ENCODE measurements at regions not wholly inside any gene's neighbourhood (a gene's known extent, or its start where the extent isn't known, plus 50 kb on each side); places are given as distances from the start of the nearest gene placed in this dataset.

- TF ChIP-seq, protein P1, sequence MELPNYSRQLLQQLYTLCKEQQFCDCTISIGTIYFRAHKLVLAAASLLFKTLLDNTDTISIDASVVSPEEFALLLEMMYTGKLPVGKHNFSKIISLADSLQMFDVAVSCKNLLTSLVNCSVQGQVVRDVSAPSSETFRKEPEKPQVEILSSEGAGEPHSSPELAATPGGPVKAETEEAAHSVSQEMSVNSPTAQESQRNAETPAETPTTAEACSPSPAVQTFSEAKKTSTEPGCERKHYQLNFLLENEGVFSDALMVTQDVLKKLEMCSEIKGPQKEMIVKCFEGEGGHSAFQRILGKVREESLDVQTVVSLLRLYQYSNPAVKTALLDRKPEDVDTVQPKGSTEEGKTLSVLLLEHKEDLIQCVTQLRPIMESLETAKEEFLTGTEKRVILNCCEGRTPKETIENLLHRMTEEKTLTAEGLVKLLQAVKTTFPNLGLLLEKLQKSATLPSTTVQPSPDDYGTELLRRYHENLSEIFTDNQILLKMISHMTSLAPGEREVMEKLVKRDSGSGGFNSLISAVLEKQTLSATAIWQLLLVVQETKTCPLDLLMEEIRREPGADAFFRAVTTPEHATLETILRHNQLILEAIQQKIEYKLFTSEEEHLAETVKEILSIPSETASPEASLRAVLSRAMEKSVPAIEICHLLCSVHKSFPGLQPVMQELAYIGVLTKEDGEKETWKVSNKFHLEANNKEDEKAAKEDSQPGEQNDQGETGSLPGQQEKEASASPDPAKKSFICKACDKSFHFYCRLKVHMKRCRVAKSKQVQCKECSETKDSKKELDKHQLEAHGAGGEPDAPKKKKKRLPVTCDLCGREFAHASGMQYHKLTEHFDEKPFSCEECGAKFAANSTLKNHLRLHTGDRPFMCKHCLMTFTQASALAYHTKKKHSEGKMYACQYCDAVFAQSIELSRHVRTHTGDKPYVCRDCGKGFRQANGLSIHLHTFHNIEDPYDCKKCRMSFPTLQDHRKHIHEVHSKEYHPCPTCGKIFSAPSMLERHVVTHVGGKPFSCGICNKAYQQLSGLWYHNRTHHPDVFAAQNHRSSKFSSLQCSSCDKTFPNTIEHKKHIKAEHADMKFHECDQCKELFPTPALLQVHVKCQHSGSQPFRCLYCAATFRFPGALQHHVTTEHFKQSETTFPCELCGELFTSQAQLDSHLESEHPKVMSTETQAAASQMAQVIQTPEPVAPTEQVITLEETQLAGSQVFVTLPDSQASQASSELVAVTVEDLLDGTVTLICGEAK (IDR thresholded peaks at IDR 0.05; ENCODE audit: borderline replicate concordance) = no peak
Measured at GRCh38 chr12:125841332-125841731, 776.1 kb downstream of the AACS start (continued).

- no peaks in the 10 kb centered on the region for H3K9me3 ChIP-seq (replicated peaks; ENCODE audit: control insufficient read depth, insufficient read depth, low read length)
- DNase-seq (ENCODE audit: low read depth, low spot score) (no peak), FAIRE-seq (no peak), ATAC-seq (no peak)
- ChIA-PET SMC1A (ENCODE audit: uncharacterized antibody, unreplicated experiment) (no interaction called here), CTCF (no interaction called here), RAD21 (ENCODE audit: unreplicated experiment) (no interaction called here), POLR2A (no interaction called here)
- in situ Hi-C loops (cut with MboI) (no loop called here), intact Hi-C loops (cut with micrococcal nuclease; ENCODE audit: unreplicated experiment) (no loop called here)
- no peak overlapping the region for H2AFZ ChIP-seq (ENCODE audit: control insufficient read depth, low read depth, low read length)
- no peak overlapping the region for H3K27ac ChIP-seq (ENCODE audit: control insufficient read depth, insufficient read depth)
- H3K79me2 ChIP-seq (ENCODE audit: control insufficient read depth, insufficient read depth, low read length) = no peaks in the 10 kb centered on the region
- no peaks in the 10 kb centered on the region for H3K36me3 ChIP-seq (ENCODE audit: control insufficient read depth in 2 of 2, insufficient read depth in 2 of 2, low read length in 1 of 2)
- H4K20me1 ChIP-seq (ENCODE audit: control insufficient read depth, insufficient read depth) = no peaks in the 10 kb centered on the region
- BruUV-seq (replicated peaks) = no TSS peak
- no peak overlapping the region for H3K9ac ChIP-seq (ENCODE audit: control insufficient read depth, insufficient read depth, low read length)
- no peak overlapping the region for H3K4me3 ChIP-seq
- WGBS (ENCODE audit: insufficient coverage, insufficient replicate concordance, low lambda C conversion rate, missing lambda C conversion rate) = 26% methylated on average over 5 of the region's 5 CpGs
- no peaks in the 10 kb centered on the region for H3K4me1 ChIP-seq (ENCODE audit: control insufficient read depth, insufficient read depth, low read length)
- H3K4me2 ChIP-seq (ENCODE audit: control insufficient read depth, insufficient read depth) = no peak overlapping the region
- H3K27me3 ChIP-seq (replicated peaks in 1 of 2; ENCODE audit: control insufficient read depth in 2 of 2, insufficient read depth in 2 of 2, low read length in 1 of 2) = no peaks in the 10 kb centered on the region
- TF ChIP-seq EED (IDR thresholded peaks at IDR 0.05; ENCODE audit: low read depth) (no peak), SIX5 (IDR thresholded peaks at IDR 0.05; ENCODE audit: low read depth, low read length, severe bottlenecking) (no peak), CBFB (IDR thresholded peaks at IDR 0.05; ENCODE audit: low read depth) (no peak), CEBPB (IDR thresholded peaks at IDR 0.05; ENCODE audit: borderline replicate concordance in 1 of 2, low read depth in 2 of 2, low read length in 2 of 2) (no peak), SUPT20H (IDR thresholded peaks at IDR 0.05; ENCODE audit: borderline replicate concordance, control insufficient read depth, low read depth, low read length) (no peak), PAX8 (IDR thresholded peaks at IDR 0.05) (no peak), FOS (IDR thresholded peaks at IDR 0.05; ENCODE audit: borderline replicate concordance, extremely low read depth, insufficient read length) (no peak), NR2F1 (conservative IDR thresholded peaks at IDR 0.05) (no peak), GABPA (IDR thresholded peaks at IDR 0.05; ENCODE audit: low read depth) (no peak), HDGF (IDR thresholded peaks at IDR 0.05) (no peak), RCOR1 (conservative IDR thresholded peaks at IDR 0.05; ENCODE audit: low read depth, low read length) (no peak), EP300 (IDR thresholded peaks at IDR 0.05; ENCODE audit: borderline replicate concordance in 1 of 2, control insufficient read depth in 1 of 2, low read depth in 2 of 2, low read length in 2 of 2) (no peak), SIN3A (IDR thresholded peaks at IDR 0.05; ENCODE audit: low read depth, low read length) (no peak)
- TF ChIP-seq, protein P2, sequence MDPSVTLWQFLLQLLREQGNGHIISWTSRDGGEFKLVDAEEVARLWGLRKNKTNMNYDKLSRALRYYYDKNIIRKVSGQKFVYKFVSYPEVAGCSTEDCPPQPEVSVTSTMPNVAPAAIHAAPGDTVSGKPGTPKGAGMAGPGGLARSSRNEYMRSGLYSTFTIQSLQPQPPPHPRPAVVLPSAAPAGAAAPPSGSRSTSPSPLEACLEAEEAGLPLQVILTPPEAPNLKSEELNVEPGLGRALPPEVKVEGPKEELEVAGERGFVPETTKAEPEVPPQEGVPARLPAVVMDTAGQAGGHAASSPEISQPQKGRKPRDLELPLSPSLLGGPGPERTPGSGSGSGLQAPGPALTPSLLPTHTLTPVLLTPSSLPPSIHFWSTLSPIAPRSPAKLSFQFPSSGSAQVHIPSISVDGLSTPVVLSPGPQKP (IDR thresholded peaks at IDR 0.05; ENCODE audit: low read depth, low read length) = no peak
- TF ChIP-seq, protein P3, sequence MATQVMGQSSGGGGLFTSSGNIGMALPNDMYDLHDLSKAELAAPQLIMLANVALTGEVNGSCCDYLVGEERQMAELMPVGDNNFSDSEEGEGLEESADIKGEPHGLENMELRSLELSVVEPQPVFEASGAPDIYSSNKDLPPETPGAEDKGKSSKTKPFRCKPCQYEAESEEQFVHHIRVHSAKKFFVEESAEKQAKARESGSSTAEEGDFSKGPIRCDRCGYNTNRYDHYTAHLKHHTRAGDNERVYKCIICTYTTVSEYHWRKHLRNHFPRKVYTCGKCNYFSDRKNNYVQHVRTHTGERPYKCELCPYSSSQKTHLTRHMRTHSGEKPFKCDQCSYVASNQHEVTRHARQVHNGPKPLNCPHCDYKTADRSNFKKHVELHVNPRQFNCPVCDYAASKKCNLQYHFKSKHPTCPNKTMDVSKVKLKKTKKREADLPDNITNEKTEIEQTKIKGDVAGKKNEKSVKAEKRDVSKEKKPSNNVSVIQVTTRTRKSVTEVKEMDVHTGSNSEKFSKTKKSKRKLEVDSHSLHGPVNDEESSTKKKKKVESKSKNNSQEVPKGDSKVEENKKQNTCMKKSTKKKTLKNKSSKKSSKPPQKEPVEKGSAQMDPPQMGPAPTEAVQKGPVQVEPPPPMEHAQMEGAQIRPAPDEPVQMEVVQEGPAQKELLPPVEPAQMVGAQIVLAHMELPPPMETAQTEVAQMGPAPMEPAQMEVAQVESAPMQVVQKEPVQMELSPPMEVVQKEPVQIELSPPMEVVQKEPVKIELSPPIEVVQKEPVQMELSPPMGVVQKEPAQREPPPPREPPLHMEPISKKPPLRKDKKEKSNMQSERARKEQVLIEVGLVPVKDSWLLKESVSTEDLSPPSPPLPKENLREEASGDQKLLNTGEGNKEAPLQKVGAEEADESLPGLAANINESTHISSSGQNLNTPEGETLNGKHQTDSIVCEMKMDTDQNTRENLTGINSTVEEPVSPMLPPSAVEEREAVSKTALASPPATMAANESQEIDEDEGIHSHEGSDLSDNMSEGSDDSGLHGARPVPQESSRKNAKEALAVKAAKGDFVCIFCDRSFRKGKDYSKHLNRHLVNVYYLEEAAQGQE (IDR thresholded peaks at IDR 0.05; ENCODE audit: low read depth, low read length) = no peak
Measured at GRCh38 chr12:125852116-125852515, 786.9 kb downstream of the AACS start.
